ENCODE measurements at regions not wholly inside any gene's neighbourhood (a gene's known extent, or its start where the extent isn't known, plus 50 kb on each side); places are given as distances from the start of the nearest gene placed in this dataset.

DNA sequence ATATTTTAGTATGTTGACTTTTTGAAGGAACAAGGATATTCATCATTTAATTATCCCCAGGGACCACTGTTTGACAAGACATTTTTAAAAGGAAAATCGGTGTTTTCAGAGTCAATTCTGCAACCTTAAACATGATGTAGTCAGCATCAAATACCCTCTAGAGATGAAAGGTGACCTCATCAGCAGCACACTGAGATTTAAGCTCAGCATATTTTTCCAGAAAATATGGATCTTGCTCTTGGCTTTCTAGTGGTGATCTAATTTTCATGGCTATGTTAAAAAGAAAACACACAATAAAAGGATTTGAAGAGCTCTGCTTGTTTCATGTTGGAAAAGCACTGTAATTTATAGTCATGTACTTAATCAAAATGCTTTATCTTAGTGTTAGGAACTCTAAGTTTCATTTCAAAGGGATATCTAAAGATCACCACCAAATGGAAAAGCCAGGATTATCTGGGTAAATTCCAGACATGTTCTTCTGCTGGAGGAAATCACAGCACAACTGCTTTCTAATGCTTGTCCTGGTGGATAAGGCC, 487.2 kb downstream of the ENC1 start:
- DNase-seq (ENCODE audit: low spot score), result no peak

DNA sequence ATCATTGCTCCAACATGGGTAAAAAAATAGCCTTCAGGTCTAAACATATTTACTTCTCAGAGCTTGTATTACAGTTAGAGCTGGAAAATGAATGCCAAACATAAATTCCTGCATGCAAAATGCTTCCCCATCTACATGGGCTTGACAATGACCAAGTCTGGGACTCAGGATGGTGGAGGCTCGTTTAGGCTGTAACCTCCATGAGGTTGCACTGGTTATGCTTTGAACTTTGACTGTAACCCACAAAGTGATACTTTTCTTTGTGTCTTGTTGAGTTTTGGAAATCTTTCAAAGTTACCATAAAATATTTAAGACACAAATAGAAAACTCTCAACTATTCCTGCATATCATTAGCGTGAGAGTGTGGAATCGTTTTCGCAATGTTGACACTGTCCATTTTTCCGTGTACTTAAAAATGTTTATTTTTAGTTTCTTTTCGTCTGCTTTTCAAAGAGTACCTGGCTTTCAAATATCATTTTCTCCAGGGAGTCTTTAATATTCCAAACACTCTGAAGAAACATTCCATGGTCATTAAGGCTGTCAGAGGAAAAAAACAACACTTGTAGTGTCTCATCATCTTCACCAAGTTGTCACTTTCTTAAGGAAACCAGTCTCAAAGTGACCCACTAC, 487.8 kb downstream of the ENC1 start:
- no peak for DNase-seq (ENCODE audit: low spot score)

DNA sequence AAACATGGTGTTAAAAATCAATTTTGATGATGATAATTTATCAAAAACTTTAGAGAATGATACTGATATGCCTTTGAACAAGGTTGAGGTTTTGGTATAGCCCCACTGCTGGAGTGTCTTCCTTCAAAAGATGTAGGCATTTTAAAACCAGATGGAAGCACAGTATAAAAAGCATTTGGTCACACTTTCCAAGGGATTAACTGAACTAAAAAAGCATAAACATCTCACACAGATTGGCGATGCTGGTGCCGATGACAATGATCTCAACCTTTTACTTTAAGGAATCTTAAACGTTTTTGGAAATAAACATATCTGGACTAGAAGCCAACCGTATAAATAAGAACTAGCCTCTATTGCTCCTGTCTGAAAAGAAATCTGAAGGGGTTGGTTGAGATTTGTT, 488.4 kb downstream of the ENC1 start:
- no peak for DNase-seq (ENCODE audit: low spot score)

- peak; percentile 36 for DNase-seq (ENCODE audit: low spot score)
Observed at GRCh38 chr5:74149395-74149794, 491.1 kb downstream of the ENC1 start.

DNA sequence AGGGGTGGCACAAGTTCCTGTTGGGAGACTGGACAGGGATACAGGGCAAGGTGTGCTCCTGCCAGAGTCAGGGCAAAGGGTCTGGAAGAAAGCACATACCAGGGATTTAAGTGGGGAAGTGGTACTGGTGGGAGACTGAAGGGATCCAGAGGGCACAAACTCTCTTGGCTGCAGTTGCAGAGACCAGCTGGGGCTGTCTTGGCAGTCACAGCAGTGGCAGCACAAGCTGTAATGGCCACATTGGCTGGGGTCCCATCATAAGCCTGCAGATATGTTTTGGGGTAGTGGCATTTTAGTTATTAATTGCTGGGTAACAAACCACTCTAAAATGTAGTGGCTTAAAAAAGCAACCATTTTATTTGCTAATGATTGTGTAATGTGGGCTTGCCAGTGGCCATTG, 492.2 kb downstream of the ENC1 start:
- no peak for DNase-seq (ENCODE audit: low spot score)

DNA sequence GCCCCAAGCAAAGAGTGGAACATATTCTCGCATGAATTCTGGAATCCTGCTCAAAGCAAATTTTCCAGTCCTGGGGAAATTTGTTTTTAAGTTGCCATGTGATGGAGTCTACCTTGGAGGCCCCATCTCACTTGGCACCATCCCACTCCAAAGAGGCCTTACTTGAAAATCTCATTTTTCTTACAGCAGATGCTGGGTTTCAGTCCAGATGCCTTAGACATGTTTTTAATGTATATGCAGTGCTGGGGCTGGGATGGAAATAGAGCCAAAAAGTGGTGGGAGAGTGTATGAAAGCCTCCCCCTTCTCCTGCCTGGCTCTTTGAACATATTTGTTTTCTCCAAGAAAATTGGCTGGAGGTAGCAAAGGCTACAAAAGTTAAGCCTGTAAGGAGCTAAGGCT, 493.7 kb downstream of the ENC1 start:
- no peak for DNase-seq (ENCODE audit: low spot score)

DNA sequence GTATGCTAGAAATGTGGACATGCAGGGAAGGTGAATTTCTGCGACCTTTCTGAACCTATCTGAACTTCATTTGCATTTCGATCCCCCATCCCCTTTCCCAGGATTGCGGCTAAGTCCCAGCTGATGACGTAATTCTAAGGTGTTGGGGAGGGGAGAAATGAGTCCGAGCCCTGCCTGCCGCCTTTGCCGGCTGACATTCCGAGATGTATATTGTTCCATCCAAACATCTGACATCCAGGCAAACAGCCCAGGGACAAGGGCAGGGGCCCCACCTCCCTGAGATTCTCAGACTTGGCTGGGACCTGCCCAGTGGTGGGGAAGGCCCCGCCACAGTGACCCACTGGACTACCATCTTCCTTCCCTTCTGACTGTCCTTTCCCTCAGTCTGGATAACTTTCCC, 494.6 kb downstream of the ENC1 start:
- DNase-seq (ENCODE audit: low spot score), result no peak

DNA sequence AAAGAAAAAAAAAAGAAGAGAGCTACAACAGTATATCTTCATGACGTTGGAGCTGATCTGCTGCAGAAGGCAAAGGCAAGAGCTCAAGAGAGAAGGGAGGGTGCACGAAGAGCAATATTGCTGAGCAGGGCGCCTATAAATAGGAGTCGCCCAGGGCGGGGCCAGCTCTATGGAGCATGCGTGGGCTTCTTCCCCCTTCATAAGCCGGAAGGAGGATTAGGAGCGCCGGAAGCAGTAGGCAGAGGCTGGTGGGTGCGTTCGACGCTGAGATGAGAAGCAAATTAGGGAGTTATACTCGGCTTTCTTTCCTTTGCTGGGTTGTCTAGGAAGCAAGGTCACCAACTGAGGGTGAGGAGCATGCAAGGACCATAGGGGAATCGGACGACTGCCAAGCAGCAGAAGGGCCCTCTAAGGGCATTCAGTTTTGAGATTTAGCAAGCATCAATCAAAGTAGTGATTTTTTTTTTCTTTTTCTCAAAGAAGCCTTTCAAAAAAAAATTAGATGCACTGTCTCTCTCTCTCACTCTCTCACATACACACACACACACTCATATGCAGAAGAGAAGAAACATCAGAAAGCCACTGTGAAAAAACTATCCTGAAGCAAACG, 496.7 kb downstream of the ENC1 start:
- no peak for DNase-seq (ENCODE audit: low spot score)

DNA sequence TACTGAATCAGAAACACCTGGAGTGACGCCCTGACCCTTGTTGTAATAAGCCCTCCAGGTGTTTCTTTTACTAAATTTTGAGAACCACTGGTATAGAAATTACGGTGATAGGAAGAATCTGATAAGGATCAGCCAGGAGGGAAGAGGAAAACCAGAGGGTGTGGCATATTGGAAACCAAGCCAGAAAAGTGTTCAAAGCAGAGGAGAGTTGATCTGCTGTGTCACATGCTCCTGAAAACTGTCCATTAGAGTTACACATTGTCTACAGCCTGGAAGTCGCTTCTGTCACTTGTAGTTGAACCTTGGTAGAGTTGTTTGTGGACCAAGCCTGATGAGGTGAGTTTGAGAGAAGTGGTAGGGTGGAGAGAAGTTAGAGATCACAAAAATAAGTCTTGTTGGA, 497.4 kb downstream of the ENC1 start:
- DNase-seq (ENCODE audit: low spot score), result no peak

GRCh38 chr5:74141053-74141452, 499.5 kb downstream of the ENC1 start:
- DNase-seq (ENCODE audit: low spot score), result no peak

- DNase-seq (ENCODE audit: low spot score), result no peak
Observed at GRCh38 chr5:74140409-74140808, 500.1 kb downstream of the ENC1 start.

- DNase-seq (ENCODE audit: low spot score), result no peak
Observed at GRCh38 chr5:74139589-74139988, 500.9 kb downstream of the ENC1 start.

GRCh38 chr5:74138721-74139120, 501.8 kb downstream of the ENC1 start:
- no peak for DNase-seq (ENCODE audit: low spot score)

DNA sequence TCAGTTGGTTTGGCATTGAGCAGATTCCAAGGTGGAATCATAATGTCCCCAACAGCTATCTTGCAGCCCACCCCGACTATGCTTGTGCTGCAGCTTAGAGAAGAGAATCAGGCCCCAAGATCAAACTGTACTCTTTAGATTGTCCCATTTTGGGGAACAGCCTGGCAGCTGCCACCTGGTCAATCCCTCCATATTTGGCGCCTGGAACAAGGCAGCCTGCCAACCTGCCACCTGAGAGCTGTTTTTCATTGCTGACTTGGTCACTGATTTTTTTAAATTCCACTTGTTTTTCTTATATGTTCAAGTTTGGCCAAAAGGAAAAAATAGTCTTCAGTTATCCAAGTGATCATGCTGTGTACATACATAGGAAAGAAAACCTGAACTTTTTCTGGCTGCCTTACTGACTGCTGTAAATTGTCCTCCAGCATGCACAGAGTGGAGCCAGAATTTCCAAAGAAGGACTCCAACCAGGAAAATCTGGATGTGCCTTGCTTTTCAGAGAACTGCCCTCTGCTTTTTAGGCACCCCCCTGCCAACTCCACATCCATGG, 504.2 kb downstream of the ENC1 start:
- no peak for DNase-seq (ENCODE audit: low spot score)

DNA sequence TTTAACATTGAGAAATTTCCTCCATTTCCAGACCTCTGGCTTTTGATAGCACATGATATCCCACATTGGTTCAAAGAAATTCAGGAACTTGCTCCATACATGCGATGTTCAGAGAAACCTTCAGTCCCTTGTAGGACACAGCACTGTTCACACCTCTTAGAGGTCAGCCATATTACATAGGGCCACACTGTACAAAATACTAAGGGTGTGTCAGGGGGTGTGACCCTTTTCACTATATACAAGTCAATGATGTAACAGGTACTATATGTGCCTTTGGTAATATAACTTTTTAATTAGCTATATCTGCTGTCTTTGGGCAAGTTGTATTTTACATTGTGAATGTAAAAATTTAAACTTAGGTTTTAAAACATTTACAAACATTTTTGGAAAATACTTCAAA, 505.5 kb downstream of the ENC1 start:
- DNase-seq (ENCODE audit: low spot score), result no peak

DNA sequence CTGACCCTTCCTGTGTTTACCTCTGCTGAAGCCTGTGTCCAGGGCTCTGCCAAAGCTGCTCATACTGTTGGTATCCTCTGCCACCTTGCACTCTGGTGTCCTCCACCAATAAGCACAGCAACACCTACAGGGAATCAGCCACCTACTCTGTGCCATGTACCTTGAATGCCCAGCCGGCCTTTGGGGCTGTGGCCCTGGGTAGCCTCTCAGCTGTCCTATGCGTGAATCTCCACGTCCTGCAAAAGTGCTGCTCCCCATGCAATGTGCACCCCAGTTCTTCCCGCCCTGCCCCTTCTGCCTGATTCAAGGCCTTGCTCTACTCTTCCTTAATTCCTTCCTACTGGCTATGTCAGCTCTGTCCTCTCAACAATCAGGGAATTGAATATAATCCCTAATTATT, 506.5 kb downstream of the ARHGEF28 start:
- no peak for DNase-seq (ENCODE audit: low spot score)

DNA sequence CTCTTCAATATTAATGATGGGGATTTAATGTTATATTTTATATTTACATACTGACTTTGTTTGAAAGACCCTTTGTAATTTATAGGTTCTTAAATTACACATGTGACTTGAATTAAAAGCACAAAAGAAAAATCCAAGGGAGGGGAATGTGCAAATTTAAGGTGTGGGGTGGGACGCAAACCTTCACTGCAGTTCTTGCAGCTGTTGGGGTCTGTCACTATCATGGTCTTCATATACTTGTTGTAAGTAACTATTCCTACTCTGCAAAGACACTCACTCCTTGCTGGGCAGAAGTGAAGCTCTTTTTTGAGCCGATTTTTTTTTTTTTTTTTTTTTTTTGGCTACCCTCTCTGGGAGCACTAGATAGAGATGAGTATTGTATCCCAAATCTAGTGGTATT, 505.3 kb downstream of the ARHGEF28 start:
- DNase-seq (ENCODE audit: low spot score), result no peak

- DNase-seq (ENCODE audit: low spot score), result no peak
Observed at GRCh38 chr5:74130155-74130897, 504.3 kb downstream of the ARHGEF28 start.

DNA sequence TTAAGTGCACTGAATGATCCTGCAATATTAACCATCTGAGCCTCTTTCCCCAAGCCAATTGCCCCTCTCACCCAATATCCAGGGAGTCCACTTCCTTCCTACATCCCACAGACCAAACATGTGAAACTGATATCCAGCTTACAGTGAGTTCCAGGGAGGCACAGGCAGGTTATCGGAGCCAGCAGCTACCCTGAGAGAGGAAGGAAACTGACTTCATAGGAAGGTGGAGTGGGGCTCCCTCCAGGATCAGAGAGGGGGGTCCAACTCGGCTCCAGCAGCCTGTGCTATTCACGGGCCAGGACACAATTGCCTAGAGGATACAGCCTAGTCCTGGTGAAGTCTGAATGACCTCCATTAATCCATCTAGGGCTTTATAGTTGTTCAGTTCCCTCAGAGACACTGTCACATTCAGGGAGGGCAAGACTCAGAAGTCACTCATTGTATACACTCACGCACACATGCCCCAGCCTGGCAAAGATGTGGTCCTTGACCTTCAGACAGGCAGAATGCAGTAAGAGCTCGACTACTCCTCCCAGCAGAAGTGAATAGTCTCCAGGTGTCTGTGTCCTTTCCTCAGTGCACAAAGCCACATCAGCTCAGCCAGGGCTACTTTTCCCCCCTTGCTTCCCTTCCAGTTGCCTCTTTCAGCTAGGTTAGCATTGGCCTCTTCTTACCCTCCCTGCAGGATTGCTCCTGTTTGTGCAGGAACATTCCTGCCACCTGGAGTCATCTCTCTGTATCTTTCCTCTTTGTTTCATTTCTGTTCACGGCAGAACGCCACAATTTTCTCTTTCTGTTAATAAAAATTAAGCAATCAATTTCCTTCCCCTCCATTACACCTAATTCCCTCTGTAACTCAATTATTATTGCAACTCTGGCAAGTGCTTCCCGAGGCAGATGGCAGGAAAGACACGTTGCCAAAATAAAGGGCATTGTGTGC, 501.7 kb downstream of the ARHGEF28 start:
- DNase-seq (ENCODE audit: low spot score), result peak; percentile 15

DNA sequence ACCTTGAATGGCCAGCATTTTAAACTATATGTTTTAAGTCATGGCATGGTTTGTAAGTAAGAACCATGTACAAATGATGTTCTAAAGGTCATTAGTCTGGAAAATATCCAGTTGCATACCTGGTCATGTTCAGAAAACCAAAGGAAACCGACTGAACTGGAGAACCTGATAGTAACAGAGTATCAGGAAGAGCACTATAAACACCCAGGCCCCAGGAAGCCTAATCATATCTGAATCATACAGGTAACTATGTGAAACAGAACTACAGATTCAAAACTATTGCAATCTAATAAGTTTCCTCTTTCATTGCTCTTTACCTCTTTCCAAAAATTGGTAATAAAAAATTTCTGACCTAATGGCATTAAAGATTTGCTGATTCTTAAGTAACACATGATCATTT, 500.3 kb downstream of the ARHGEF28 start:
- DNase-seq (ENCODE audit: low spot score), result no peak

DNA sequence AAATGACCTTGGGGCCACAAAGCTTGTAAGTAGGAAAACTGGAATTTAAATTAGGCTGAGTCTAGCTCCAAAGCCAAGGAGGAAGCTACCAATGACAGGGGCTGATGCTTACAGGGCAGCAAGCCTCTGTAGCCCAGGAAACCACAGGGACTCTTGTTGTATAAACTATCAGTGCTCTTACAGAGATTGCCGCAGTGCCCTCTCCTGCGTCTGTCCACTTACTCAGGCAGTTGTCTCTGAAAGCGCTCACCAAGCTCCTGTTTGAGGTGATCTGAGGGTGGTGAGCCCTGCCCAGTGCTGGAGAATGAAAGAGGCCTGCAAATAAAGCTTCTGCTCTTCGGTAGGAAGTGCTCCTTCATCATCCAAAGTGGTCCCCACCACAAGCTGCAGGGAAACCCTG, 498.8 kb downstream of the ARHGEF28 start:
- peak; percentile 47 for DNase-seq (ENCODE audit: low spot score)

DNA sequence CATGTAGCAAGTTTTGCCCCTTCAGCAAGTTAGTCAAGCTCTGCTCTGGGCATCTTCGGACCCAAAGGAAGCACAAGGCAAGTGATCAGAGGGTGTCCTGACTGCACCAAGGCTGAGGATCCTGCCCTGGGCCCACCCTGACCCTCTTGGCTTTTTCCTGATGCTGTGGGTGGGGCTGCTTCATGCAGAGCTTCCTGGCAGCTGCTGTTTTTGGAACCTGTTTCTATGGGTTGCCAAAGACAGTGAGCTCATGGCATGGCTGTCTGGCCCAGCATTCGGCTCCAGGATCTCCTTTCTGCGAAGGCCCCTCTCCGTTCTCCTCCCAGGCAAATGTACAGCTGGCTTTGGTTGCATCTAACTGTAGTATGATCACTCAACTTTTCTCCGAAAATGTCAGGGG, 497.9 kb downstream of the ARHGEF28 start:
- no peak for DNase-seq (ENCODE audit: low spot score)

Data from AG08396 (cell line).